ENCODE measurements at regions not wholly inside any gene's neighbourhood (a gene's known extent, or its start where the extent isn't known, plus 50 kb on each side); places are given as distances from the start of the nearest gene placed in this dataset.

- TF ChIP-seq CTCF (IDR thresholded peaks at IDR 0.05), result no peak
- no peak for TF ChIP-seq POLR2A (IDR thresholded peaks at IDR 0.05)
Observed at GRCh38 chr2:152814475-152815030, 96.1 kb downstream of the ARL6IP6 start.
